Bronchial epithelial cell (primary cell): ENCODE measurements at regions not wholly inside any gene's neighbourhood (a gene's known extent, or its start where the extent isn't known, plus 50 kb on each side); places are given as distances from the start of the nearest gene placed in this dataset.
A peak's percentile ranks its signal among the peaks of the same experiment; 100 is the strongest.

Experiments
- DNase-seq: peaks from one replicate; pipeline ENCODE4 v3.0.0-alpha.2; 2010; ENCODE audit warnings: low read depth
- FAIRE-seq: peaks from 2 replicates; lab custom pipeline; 2011; peaks lifted over from hg19 to GRCh38; lab: Jason Lieb, UNC
- H3K27me3 ChIP-seq: 2 replicates; pipeline ENCODE4 v1.5.1; 2011; ENCODE audit warnings: low read length; ENCODE audit not compliant: control insufficient read depth, insufficient read depth
- H3K36me3 ChIP-seq: 2 replicates; pipeline ENCODE4 v1.5.1; 2011; ENCODE audit warnings: low read length; ENCODE audit not compliant: control insufficient read depth, insufficient read depth
- H3K4me3 ChIP-seq: 2 replicates; pipeline ENCODE4 v1.5.1; 2011; ENCODE audit warnings: mild to moderate bottlenecking, low read depth, low read length, control low read depth
- TF ChIP-seq, protein P1 (sequence below): IDR thresholded peaks from 2 replicates; pipeline ENCODE4 v1.5.1; 2011; ENCODE audit warnings: mild to moderate bottlenecking, moderate library complexity, low read length, control low read depth, inconsistent platforms; ENCODE audit not compliant: insufficient read depth, severe bottlenecking

DNA sequence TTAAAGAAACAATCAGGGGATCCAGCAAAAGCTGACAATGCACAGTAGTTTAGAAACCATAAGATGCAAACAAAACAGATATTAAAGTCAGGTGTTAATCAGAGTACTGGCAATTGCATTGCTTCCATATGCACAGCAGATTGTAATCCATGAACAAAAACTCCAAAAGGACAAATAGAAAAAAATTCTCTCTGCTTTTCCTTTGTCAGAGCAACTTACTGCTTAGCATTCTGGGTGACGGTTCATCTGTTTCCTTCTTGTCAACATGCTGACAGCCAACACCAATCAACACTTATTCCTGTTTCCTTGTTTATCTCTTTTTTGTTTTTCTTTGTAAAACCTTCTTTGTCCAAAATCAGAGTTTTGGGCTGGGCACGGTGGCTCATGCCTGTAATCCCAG is 473.1 kb downstream of the XIRP2 start:
- FAIRE-seq (no peak), DNase-seq (no peak)
- H3K27me3 ChIP-seq: no peaks in the 10 kb centered on the region
- TF ChIP-seq, protein P1, sequence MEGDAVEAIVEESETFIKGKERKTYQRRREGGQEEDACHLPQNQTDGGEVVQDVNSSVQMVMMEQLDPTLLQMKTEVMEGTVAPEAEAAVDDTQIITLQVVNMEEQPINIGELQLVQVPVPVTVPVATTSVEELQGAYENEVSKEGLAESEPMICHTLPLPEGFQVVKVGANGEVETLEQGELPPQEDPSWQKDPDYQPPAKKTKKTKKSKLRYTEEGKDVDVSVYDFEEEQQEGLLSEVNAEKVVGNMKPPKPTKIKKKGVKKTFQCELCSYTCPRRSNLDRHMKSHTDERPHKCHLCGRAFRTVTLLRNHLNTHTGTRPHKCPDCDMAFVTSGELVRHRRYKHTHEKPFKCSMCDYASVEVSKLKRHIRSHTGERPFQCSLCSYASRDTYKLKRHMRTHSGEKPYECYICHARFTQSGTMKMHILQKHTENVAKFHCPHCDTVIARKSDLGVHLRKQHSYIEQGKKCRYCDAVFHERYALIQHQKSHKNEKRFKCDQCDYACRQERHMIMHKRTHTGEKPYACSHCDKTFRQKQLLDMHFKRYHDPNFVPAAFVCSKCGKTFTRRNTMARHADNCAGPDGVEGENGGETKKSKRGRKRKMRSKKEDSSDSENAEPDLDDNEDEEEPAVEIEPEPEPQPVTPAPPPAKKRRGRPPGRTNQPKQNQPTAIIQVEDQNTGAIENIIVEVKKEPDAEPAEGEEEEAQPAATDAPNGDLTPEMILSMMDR: no peak
- no peak overlapping the region for H3K4me3 ChIP-seq
- H3K36me3 ChIP-seq: no peaks in the 10 kb centered on the region

- Histone ChIP-seq H3K27me3 (no peaks in the 10 kb centered on the region), H3K4me3 (no peak overlapping the region), H3K36me3 (no peaks in the 10 kb centered on the region)
- TF ChIP-seq, protein P1: no peak
- FAIRE-seq (no peak), DNase-seq (peak; percentile 23)
Measured at GRCh38 chr2:167355821-167356220, 467.5 kb downstream of the XIRP2 start.

DNA sequence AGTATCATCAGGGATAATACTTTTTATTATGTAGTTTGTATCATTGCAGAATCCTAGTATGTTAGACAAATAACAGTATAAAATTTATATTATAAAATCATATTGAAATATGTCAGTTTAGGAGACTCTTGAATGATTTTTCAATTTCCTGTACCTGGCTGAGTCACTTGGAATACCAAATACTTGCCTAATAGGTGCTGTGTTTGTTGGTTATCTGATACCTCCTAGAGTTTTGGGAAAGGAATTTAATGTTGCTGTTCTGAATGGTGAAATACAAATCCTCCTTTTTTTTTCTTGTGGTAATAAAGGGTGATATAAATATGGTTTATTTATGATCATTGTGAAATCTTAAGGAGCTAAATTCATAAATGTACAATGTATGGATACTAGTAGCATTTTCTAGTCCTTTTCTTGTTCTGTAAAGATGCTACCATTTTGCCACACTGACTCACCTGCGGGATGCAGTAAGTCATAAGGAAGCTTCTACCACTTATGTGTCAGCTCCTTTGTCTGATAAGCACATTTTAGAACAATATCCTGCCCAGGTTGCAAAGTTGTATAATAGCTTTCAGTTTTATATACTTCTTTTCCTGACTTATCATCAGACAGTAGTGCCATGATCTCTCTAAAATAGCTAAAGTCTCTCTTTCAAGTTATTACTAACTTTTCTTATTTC is 465.5 kb downstream of the XIRP2 start:
- DNase-seq (peak; percentile 28), FAIRE-seq (no peak)
- no peaks in the 10 kb centered on the region for H3K36me3 ChIP-seq
- no peak overlapping the region for H3K4me3 ChIP-seq
- TF ChIP-seq, protein P1: no peak
- no peaks in the 10 kb centered on the region for H3K27me3 ChIP-seq

GRCh38 chr2:167345559-167345958 is 457.3 kb downstream of the XIRP2 start:
- DNase-seq (no peak), FAIRE-seq (no peak)
- Histone ChIP-seq H3K36me3 (no peaks in the 10 kb centered on the region), H3K27me3 (no peaks in the 10 kb centered on the region), H3K4me3 (no peak overlapping the region)
- TF ChIP-seq, protein P1: no peak

DNA sequence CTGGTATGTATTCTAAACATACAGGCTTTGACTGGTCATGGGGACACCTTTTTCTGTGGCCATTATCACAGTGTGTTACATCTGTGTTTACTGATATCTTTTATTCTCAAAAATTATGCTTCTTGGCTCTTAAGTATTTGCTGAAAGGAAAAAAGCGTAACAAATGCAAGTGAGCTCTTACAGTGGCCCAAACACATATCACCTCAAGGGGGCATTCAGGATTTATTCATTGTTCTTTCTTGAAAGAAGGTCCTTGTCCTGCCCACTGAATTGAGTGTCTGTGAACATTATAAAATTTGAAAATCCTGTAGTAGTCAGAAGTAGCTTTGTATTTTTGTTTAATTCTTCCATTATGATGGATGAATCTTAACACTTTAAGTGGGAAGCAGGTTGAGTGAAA is 454.5 kb downstream of the XIRP2 start:
- no peak overlapping the region for H3K4me3 ChIP-seq
- TF ChIP-seq, protein P1: no peak
- no peak for FAIRE-seq
- H3K36me3 ChIP-seq: no peaks in the 10 kb centered on the region
- H3K27me3 ChIP-seq: no peaks in the 10 kb centered on the region
- DNase-seq: no peak

GRCh38 chr2:167340322-167340721 is 452.0 kb downstream of the XIRP2 start:
- no peak for FAIRE-seq
- no peaks in the 10 kb centered on the region for H3K36me3 ChIP-seq
- H3K4me3 ChIP-seq: no peak overlapping the region
- H3K27me3 ChIP-seq: no peaks in the 10 kb centered on the region
- DNase-seq: no peak
- TF ChIP-seq, protein P1: no peak
